Mesenchymal stem cell (in vitro differentiated cells and primary cell): ENCODE measurements at regions not wholly inside any gene's neighbourhood (a gene's known extent, or its start where the extent isn't known, plus 50 kb on each side); places are given as distances from the start of the nearest gene placed in this dataset.

Experiments
- DNase-seq: peaks from one replicate; pipeline ENCODE4 v3.0.0-alpha.2; 2013
- H2AFZ ChIP-seq: one replicate; pipeline ENCODE4 v1.6.1; 2013; ENCODE audit warnings: low read depth, mild to moderate bottlenecking, control low read depth, inconsistent platforms, low read length, moderate library complexity
- H2AK5ac ChIP-seq: 2 replicates; pipeline ENCODE4 v1.6.1; 2013; ENCODE audit warnings: low read length, moderate library complexity, mild to moderate bottlenecking, inconsistent platforms; ENCODE audit not compliant: severe bottlenecking
- H2BK120ac ChIP-seq: one replicate; pipeline ENCODE4 v1.6.1; 2013; ENCODE audit warnings: low read depth, mild to moderate bottlenecking, inconsistent platforms, low read length, moderate library complexity
- H2BK12ac ChIP-seq, 2 experiments: one replicate each; pipeline ENCODE4 v1.6.1; 2013; ENCODE audit warnings: inconsistent platforms in 2 of 2, low read length in 2 of 2, mild to moderate bottlenecking in 2 of 2, moderate library complexity in 2 of 2, control low read depth in 1 of 2
- H2BK15ac ChIP-seq: one replicate; pipeline ENCODE4 v1.6.1; 2013; ENCODE audit warnings: mild to moderate bottlenecking, low read depth, inconsistent platforms; ENCODE audit not compliant: poor library complexity, severe bottlenecking
- H2BK5ac ChIP-seq: 2 replicates; pipeline ENCODE4 v1.6.1; 2013; ENCODE audit warnings: low read depth, mild to moderate bottlenecking, low read length, control low read depth, inconsistent platforms; ENCODE audit not compliant: poor library complexity, severe bottlenecking
- H3K14ac ChIP-seq, 2 experiments: one replicate each; pipeline ENCODE4 v1.6.1; 2013; ENCODE audit warnings: inconsistent platforms in 2 of 2, low read length in 2 of 2, control low read depth in 1 of 2, mild to moderate bottlenecking in 1 of 2, moderate library complexity in 1 of 2
- H3K18ac ChIP-seq, 2 experiments: one replicate each; pipeline ENCODE4 v1.6.1; 2013; ENCODE audit warnings: inconsistent platforms in 2 of 2, low read length in 2 of 2, control low read depth in 1 of 2, low read depth in 1 of 2, mild to moderate bottlenecking in 1 of 2
- H3K23ac ChIP-seq, 2 experiments: one replicate each; pipeline ENCODE4 v1.6.1; 2013; ENCODE audit warnings: inconsistent platforms in 2 of 2, low read length in 2 of 2, mild to moderate bottlenecking in 2 of 2, moderate library complexity in 2 of 2, control low read depth in 1 of 2
- H3K27ac ChIP-seq: 2 replicates; pipeline ENCODE4 v1.5.1; 2013; ENCODE audit warnings: mild to moderate bottlenecking, moderate library complexity, low read length, control low read depth, inconsistent platforms; ENCODE audit not compliant: poor library complexity, severe bottlenecking
- H3K27me3 ChIP-seq, 2 experiments: 2 replicates each; pipeline versions ENCODE4 v1.6.1 to v1.7.0; 2013; ENCODE audit warnings: low read length in 2 of 2, mild to moderate bottlenecking in 2 of 2, moderate library complexity in 2 of 2, control low read depth in 1 of 2, inconsistent platforms in 1 of 2; ENCODE audit not compliant: control insufficient read depth in 1 of 2, insufficient read depth in 1 of 2
- H3K36me3 ChIP-seq, 2 experiments: 2 replicates each; pipeline versions ENCODE4 v1.6.1 to v1.7.0; 2013; ENCODE audit warnings: low read length in 2 of 2, control low read depth in 1 of 2, inconsistent platforms in 1 of 2, low read depth in 1 of 2, mild to moderate bottlenecking in 1 of 2; ENCODE audit not compliant: insufficient read depth in 2 of 2, control insufficient read depth in 1 of 2
- H3K4ac ChIP-seq, 2 experiments: one replicate each; pipeline ENCODE4 v1.6.1; 2013; ENCODE audit warnings: inconsistent platforms in 2 of 2, low read length in 2 of 2, mild to moderate bottlenecking in 2 of 2, moderate library complexity in 2 of 2, control low read depth in 1 of 2, low read depth in 1 of 2
- H3K4me1 ChIP-seq: 2 replicates; pipeline ENCODE4 v1.6.1; 2013; ENCODE audit warnings: low read depth, low read length, control low read depth; ENCODE audit not compliant: control insufficient read depth, insufficient read depth
- H3K4me2 ChIP-seq: 2 replicates; pipeline ENCODE4 v1.6.1; 2013; ENCODE audit warnings: low read length, mild to moderate bottlenecking, inconsistent platforms; ENCODE audit not compliant: poor library complexity, severe bottlenecking
- H3K4me3 ChIP-seq, 2 experiments: 2 replicates each; pipeline versions ENCODE4 v1.5.1 to v1.7.0; 2013; ENCODE audit warnings: low read length in 2 of 2, mild to moderate bottlenecking in 2 of 2, control low read depth in 1 of 2, low read depth in 1 of 2; ENCODE audit not compliant: insufficient read depth in 1 of 2
- H3K79me1 ChIP-seq: replicated peaks from 2 replicates; pipeline ENCODE4 v1.6.1; 2013; ENCODE audit warnings: mild to moderate bottlenecking, control low read depth, low read length, inconsistent platforms; ENCODE audit not compliant: poor library complexity, severe bottlenecking
- H3K9ac ChIP-seq: 2 replicates; pipeline ENCODE4 v1.7.0; 2013; ENCODE audit warnings: mild to moderate bottlenecking, low read length, moderate library complexity
- H3K9me3 ChIP-seq: 2 replicates; pipeline ENCODE4 v1.7.0; 2013; ENCODE audit warnings: mild to moderate bottlenecking, low read length; ENCODE audit not compliant: control insufficient read depth
- H4K8ac ChIP-seq: one replicate; pipeline ENCODE4 v1.6.1; 2013; ENCODE audit warnings: inconsistent platforms, mild to moderate bottlenecking, low read length, moderate library complexity
- H4K91ac ChIP-seq: one replicate; pipeline ENCODE4 v1.6.1; 2013; ENCODE audit warnings: mild to moderate bottlenecking, low read length, inconsistent platforms
- WGBS: methylation state at CpG from one replicate; pipeline ENCODE4 v1.1.7; 2013; ENCODE audit warnings: mixed read lengths; 5-methylcytosine and 5-hydroxymethylcytosine counted together

DNA sequence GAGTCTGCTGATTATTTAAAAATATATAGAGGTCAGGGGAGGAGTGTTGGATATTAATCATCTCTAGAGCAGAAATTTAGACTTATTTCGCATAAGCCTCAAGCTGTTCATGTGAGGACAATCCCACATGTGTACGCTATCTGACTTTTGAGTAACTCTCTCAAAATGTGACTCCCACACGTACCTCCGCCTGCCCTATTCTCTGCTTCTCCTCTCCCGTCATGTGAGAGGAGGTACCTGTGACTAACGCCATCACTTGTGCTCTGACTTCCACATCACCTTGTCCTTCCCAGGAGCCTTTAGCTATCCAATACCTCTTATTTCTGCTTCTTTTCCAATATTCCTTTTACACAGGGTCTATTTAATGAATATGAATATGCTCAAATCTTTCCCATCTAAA lies 119.3 kb upstream of the CALCR start:
- H3K23ac ChIP-seq: no peak overlapping the region
- H3K79me1 ChIP-seq: no peaks in the 10 kb centered on the region
- H3K36me3 ChIP-seq: no peaks in the 10 kb centered on the region
- H2BK15ac ChIP-seq: no peak overlapping the region
- no peaks in the 10 kb centered on the region for H3K4me1 ChIP-seq
- DNase-seq: no peak
- no peak overlapping the region for H3K9ac ChIP-seq
- no peak overlapping the region for H3K18ac ChIP-seq
- 92% methylated on average over 6 of the region's 6 CpGs for WGBS
- H3K4ac ChIP-seq: no peak overlapping the region
- H2BK5ac ChIP-seq: no peak overlapping the region
- no peak overlapping the region for H3K4me2 ChIP-seq
- H4K8ac ChIP-seq: no peak overlapping the region
- H3K14ac ChIP-seq: no peak overlapping the region
- no peak overlapping the region for H2BK12ac ChIP-seq
- no peak overlapping the region for H3K4me3 ChIP-seq
- H2AFZ ChIP-seq: no peak overlapping the region
- no peak overlapping the region for H3K27ac ChIP-seq
- no peak overlapping the region for H2BK120ac ChIP-seq
- H4K91ac ChIP-seq: no peak overlapping the region
- no peak overlapping the region for H2AK5ac ChIP-seq
- no peaks in the 10 kb centered on the region for H3K9me3 ChIP-seq
- H3K27me3 ChIP-seq: peaks cover 6 to 15% of the 10 kb centered on the region in 2 experiments

- Histone ChIP-seq H3K27me3 (peaks cover 6 to 15% of the 10 kb centered on the region in 2 experiments), H2AFZ (no peak overlapping the region), H3K14ac (no peak overlapping the region), H3K23ac (no peak overlapping the region), H2BK15ac (no peak overlapping the region), H3K4ac (no peak overlapping the region), H3K4me1 (no peaks in the 10 kb centered on the region), H4K91ac (no peak overlapping the region), H3K18ac (no peak overlapping the region), H2AK5ac (no peak overlapping the region), H2BK120ac (no peak overlapping the region), H4K8ac (no peak overlapping the region), H3K79me1 (no peaks in the 10 kb centered on the region), H3K4me2 (no peak overlapping the region), H3K36me3 (no peaks in the 10 kb centered on the region), H3K4me3 (no peak overlapping the region), H3K9me3 (no peaks in the 10 kb centered on the region), H2BK12ac (no peak overlapping the region), H3K27ac (no peak overlapping the region), H3K9ac (no peak overlapping the region), H2BK5ac (no peak overlapping the region)
- no peak for DNase-seq
- 98% methylated on average over 2 of the region's 2 CpGs for WGBS
These were observed 115.5 kb upstream of the CALCR start for GRCh38 chr7:93690021-93690420.

DNA sequence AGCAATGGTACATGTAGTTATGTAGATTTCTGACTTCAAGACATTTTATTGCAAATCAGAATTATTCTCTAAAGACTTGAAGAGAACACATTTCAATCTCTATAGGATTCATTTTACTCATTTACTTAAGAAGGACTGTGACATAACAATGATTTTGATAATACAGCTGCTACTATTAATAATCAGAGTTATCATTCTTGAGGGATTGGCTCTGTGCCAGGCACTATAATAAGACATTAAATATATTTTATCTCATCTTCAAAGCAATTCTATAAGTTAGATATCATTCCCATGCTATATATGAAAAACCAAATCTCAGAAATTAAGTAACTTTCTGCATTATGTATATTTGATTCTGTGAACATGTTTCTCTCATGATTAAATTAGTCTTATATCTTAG lies 103.7 kb upstream of the CALCR start:
- H2BK12ac ChIP-seq: no peak overlapping the region
- no peak overlapping the region for H2AFZ ChIP-seq
- H3K4me2 ChIP-seq: no peak overlapping the region
- H3K23ac ChIP-seq: no peak overlapping the region
- no peak for DNase-seq
- H3K9ac ChIP-seq: no peak overlapping the region
- H3K18ac ChIP-seq: no peak overlapping the region
- no peak overlapping the region for H4K8ac ChIP-seq
- H2BK15ac ChIP-seq: no peak overlapping the region
- no peak overlapping the region for H3K14ac ChIP-seq
- no peaks in the 10 kb centered on the region for H3K9me3 ChIP-seq
- H4K91ac ChIP-seq: no peak overlapping the region
- H3K27ac ChIP-seq: no peak overlapping the region
- H2AK5ac ChIP-seq: no peak overlapping the region
- H3K79me1 ChIP-seq: no peaks in the 10 kb centered on the region
- no peaks in the 10 kb centered on the region for H3K27me3 ChIP-seq
- no peak overlapping the region for H2BK120ac ChIP-seq
- no peaks in the 10 kb centered on the region for H3K4me1 ChIP-seq
- H3K4me3 ChIP-seq: no peak overlapping the region
- no peak overlapping the region for H2BK5ac ChIP-seq
- H3K4ac ChIP-seq: no peak overlapping the region
- no peaks in the 10 kb centered on the region for H3K36me3 ChIP-seq

DNA sequence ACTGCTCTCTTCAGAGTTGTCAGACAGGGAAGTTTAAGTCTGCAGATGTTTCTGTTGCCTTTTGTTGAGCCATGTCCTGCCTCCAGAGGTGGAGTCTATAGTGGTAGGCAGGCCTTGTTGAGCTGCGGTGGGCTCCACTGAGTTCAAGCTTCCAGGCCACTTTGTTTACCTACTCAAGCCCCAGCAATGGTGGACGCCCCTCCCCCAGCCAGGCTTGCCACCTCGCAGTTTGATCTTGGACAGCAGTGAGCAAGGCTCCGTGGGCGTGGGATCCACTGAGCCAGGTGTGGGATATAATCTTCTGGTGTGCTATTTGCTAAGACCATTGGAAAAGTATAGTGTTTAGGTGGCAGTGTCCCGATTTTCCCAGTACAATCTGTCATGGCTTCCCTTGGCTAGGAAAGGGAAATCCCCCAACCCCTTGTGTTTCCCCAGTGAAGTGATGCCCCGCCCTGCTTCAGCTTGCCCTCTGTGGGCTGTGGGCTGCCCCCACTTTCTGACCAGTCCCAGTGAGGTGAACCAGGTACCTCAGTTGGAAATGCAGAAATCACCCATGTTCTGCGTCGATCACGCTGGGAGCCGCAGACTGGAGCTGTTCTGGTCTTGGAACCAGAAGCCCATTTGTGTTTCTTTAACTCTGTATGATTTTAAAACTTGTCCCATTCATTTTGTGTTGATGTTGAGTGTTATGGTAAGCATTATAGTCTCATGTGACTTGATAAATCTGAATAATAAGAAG lies 89.2 kb upstream of the CALCR start:
- no peak overlapping the region for H2BK5ac ChIP-seq
- H3K27ac ChIP-seq: no peak overlapping the region
- peaks cover 1% of the 10 kb centered on the region for H3K4me1 ChIP-seq
- H2BK12ac ChIP-seq: no peak overlapping the region
- H3K23ac ChIP-seq: no peak overlapping the region
- H3K9ac ChIP-seq: no peak overlapping the region
- no peaks in the 10 kb centered on the region for H3K9me3 ChIP-seq
- H2BK15ac ChIP-seq: no peak overlapping the region
- H3K14ac ChIP-seq: no peak overlapping the region
- no peak overlapping the region for H4K91ac ChIP-seq
- no peak overlapping the region for H3K4me3 ChIP-seq
- H2AK5ac ChIP-seq: no peak overlapping the region
- H3K4ac ChIP-seq: no peak overlapping the region
- WGBS: 83% methylated on average over 11 of the region's 11 CpGs
- no peak overlapping the region for H3K4me2 ChIP-seq
- H2BK120ac ChIP-seq: no peak overlapping the region
- H3K27me3 ChIP-seq: no peaks in the 10 kb centered on the region
- DNase-seq: no peak
- no peak overlapping the region for H4K8ac ChIP-seq
- H3K18ac ChIP-seq: no peak overlapping the region
- no peaks in the 10 kb centered on the region for H3K36me3 ChIP-seq
- no peak overlapping the region for H2AFZ ChIP-seq
- H3K79me1 ChIP-seq: no peaks in the 10 kb centered on the region
